IPS-18c (cell line): ENCODE measurements at regions not wholly inside any gene's neighbourhood (a gene's known extent, or its start where the extent isn't known, plus 50 kb on each side); places are given as distances from the start of the nearest gene placed in this dataset.

Experiments
- H3K4me3 ChIP-seq: 2 replicates; pipeline ENCODE4 v1.7.0; 2013; ENCODE audit warnings: low read depth, mild to moderate bottlenecking, low read length, moderate library complexity; ENCODE audit not compliant: insufficient read depth
- H3K9me3 ChIP-seq: one replicate; pipeline ENCODE4 v1.6.1; 2013; ENCODE audit warnings: mild to moderate bottlenecking, low read length, moderate library complexity; ENCODE audit not compliant: control insufficient read depth, insufficient read depth

DNA sequence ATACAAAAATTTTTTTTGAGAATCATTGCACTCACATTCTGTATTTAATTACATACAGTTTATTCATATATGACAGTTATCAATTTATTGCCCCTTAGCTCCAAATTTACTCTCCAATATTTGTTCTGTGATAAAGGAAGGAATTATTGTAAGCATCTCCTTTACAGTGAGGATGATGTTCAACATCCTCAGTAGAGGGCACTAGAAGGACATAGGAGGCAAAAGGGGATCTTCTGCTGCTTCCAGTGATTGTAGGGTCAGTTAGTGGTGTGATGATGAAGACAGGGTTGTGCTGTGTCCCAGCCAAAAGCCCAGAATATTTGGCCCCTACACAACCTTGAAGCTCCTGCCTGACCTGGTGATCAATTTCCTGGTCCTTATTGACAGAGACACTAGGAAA, 89.9 kb upstream of the DCBLD2 start:
- Histone ChIP-seq H3K4me3 (no peak overlapping the region), H3K9me3 (no peaks in the 10 kb centered on the region)

DNA sequence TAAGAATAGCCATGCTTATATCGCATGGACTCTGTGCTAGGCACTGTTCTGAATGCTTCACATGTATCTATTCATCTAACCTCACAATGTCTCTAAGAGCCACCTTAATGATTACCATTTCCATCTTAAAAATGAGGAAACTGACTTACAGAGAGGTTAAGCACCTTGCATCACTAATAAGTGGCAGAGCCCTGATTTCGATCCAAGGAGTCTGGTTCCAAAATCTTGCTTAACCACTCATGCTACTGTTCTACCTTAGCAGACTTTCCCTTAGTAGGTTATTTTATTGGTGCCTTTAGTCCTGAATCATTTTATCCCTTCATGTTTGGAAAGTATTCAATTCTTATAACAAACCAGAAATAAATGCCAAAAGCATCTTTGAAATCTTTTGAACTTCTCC, 89.2 kb upstream of the DCBLD2 start:
- Histone ChIP-seq H3K4me3 (no peak overlapping the region), H3K9me3 (no peaks in the 10 kb centered on the region)

DNA sequence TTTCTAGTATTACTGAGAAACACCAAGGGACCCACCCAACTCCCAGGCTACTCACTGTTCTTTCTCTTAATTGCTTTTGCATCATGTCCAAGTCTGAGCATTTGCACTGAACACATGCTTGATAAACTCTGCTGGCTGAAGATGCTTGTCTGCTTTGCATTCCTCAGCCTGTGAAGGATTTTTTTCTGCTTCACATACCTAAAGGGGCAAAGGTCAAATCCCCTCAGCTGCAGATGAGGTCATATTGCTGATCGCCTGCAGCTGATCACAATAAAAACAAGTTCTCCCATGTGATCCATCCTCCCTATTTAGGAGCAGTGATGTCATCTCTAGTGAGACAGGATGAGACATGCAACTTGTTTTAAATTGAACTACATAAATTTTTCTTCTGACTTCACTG, 84.6 kb upstream of the DCBLD2 start:
- H3K4me3 ChIP-seq, result no peak overlapping the region
- no peaks in the 10 kb centered on the region for H3K9me3 ChIP-seq

DNA sequence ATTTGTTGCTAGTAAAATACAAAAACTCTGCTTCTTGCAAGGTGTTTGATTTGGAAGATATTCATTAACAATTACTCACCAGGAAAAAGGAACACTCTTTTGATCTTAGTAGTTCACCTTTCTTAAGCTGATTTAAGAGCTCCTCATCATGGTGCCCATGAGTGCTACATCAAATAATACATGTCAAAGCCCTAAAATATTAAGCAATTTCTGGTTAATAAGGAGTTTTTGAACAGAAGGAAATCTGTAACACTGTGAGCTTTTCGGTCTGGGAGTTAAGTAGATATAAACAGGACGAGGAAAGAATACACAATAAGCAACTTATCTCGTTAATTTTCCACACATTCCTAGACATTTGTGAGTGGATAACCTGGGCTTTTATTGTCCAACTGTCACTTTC, 83.9 kb upstream of the DCBLD2 start:
- no peaks in the 10 kb centered on the region for H3K9me3 ChIP-seq
- no peak overlapping the region for H3K4me3 ChIP-seq

DNA sequence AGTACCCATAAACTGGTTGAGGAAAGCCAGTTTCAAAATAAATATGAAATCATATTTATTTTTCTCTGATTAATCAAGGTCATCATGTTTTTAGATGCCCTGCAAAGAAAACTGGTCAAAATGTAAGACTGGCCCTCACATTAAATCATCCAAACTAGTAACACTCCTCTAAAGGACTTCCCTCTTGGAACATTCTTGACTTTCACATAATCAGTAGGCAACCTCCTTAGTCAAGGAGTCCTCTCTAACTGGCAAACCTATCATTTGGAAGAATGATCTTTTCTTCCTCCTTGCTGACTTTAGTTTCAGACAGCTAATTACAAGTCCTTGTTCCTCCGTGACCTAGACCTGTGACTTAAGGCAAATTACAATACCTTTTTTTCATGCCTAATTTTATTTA, 82.5 kb upstream of the DCBLD2 start:
- H3K9me3 ChIP-seq, result no peaks in the 10 kb centered on the region
- no peak overlapping the region for H3K4me3 ChIP-seq

DNA sequence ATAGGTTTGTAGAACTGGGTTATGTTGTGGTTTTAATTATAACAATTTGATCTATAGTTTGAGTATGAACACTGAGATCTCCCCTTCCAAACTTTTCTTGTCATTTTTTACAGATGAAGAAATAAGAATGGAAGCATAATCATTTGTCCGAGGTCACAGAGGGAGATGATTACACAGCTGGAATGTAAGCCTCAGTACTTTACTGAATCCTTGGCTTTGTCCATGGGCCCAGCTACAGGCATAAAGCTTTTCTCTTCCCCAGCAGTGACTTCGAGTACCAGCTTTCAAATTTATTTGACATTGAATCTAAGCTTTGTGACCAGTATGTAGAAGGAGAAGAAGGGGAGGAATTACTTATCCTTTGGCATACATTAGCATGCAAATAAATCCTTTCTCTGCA, 80.9 kb upstream of the DCBLD2 start:
- Histone ChIP-seq H3K9me3 (no peaks in the 10 kb centered on the region), H3K4me3 (no peak overlapping the region)

DNA sequence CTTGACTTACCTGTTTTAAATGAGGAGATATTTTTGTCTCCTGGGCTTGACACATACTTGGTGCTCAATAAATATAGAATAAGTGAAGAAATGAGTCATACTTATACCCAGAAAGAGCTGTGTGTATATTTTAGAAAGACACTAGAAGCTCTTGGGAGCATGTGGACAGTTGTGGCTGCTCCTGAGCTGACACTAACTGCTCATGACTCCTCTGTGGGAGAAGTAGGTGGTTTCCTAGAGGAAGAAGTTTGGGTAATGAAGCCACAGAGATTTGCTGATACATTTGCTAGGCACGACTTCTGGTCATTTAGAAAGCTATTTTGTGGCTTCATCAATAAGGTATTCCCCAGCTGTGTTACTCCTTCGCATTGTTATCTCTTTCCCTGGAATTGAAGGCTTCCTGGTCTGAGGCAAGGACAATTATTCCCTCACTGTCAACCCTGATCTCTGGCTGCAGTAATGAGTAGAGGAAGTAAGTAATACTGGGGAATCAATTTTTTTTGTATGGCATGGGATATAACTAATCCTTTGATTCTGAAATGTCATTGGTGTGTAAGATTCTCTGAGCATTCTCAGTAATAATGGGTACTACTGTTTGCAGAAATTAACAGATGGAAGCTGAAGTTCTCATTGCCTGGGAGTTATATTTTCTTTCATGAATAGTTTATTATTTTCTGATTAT, 79.6 kb upstream of the DCBLD2 start:
- no peak overlapping the region for H3K4me3 ChIP-seq

DNA sequence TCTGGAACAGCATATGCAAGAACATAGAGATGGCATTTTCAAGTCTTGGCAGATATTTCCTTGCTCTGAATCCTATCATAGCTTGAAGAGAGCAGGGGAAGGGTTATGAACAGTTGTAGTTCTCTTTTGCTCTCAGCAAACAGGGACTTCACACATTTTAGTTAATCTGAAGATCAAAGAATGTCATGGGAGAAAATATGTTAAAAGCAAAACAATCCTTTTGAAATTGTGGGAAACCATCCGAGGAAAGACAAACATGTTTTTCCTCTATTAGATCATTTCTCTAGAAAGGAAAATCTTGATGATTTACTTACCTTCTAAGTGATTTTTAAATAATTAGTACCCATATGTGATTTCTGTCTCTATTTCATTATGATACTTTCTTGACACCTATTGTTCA, 77.8 kb upstream of the DCBLD2 start:
- Histone ChIP-seq H3K9me3 (no peaks in the 10 kb centered on the region), H3K4me3 (no peak overlapping the region)

More for the DNA sequence above, 79.6 kb upstream of the DCBLD2 start:
- H3K9me3 ChIP-seq, result no peaks in the 10 kb centered on the region

DNA sequence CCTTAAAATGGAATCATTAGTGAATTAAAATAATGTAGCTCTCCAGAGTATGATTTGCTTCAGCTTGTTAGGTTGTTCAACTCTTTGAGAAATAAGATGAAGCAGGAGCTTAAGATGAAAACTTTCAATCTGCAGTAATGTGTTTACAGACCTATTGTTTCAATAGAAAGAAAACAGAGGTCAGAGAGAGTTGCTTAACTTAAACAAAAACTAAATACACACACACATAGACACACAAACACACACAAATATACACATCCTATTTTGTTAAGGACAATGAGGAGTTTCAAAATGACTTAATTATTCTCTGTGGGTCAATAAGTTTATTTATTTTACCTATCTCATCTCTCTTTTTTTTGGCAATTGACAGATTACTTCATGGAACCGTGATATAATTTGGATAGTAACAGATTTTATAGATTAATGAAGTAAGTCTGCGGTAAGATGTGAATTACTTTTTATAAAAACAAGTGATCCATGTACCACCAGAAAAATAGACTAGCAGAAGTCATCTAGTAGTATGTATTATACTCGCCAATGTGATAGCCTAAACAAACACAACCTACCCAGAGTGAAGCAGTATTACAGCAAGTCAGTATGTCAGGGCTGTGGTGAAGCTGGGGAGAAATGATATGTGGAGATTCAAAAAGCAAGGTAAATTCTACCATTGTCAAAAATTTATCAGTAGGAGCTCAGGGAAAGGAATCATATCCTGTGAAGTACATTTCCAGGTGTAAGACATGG, 76.7 kb upstream of the DCBLD2 start:
- H3K9me3 ChIP-seq, result no peaks in the 10 kb centered on the region
- no peak overlapping the region for H3K4me3 ChIP-seq

DNA sequence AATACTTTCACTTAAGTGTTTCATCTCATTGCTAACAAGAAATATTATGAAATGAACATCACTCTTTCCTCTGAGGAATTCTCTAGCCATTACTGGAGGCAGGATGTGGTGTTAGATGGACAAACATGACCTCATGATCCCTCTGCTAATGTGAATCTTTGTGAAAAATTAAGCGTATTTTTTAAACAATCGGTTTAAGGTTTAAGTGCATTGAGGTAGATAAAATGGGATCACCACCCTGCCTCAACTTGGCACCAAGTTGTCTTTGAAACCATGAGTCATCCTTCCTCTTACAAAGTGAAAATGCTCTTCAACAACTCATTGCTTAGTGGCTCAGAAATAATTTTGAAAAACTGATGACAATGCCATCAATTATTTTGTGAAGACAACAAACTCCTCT, 76.0 kb upstream of the DCBLD2 start:
- Histone ChIP-seq H3K4me3 (no peak overlapping the region), H3K9me3 (no peaks in the 10 kb centered on the region)

DNA sequence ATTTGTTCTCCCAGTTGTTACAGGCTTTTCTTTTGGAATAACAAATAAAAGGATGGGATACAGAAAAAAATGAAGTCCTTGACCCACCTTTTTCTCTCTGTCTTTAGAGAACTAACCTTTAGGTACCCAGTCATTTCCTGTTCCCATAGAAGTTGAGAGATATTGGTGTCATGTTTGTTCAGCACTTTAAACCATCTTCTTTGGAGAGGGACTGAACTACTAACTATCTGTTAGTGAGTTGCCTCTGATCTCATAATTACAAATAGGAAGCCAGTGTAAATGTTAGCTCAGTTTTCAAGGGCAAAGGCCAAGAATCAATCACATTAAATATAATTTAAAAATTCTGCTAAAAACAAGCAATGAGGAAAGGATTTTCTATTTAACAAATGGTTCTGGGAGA, 72.9 kb upstream of the DCBLD2 start:
- no peaks in the 10 kb centered on the region for H3K9me3 ChIP-seq
- no peak overlapping the region for H3K4me3 ChIP-seq

DNA sequence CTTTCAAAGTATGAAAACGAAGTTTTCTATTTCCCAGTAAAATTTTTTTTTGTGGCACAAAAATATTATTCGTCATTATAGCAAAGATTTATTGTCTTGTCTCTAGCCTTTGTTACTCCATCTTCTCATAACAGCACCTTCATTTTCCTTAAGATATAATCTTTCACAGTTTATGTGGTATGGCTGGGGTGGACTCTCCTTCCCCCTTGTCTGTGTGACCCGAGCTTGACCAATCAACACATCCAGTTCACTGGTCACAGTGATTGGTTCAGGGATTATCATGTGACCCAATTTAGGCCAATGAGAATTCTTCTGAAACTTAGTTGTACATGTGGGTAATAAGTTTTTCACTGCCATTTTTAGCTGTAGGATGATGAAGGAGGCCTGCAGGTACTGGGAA, 71.2 kb upstream of the DCBLD2 start:
- no peak overlapping the region for H3K4me3 ChIP-seq
- no peaks in the 10 kb centered on the region for H3K9me3 ChIP-seq

DNA sequence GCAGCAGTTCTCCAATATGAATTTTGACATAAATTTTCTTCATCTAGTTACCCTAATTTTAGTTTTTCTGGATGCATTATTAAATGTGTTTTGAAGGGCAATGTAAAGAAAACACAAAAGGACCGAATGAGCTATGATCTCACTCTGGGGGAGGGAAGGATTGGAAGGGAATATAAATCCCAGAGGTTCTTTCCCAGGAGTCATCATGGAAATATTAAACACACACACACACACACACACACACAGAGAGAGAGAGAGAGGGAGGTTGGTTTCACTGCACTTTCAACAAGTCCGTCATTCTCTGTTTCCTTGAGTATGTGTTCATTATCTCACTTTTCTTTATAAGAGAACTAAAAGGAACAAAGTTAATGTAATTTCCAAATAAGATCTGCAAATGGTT, 70.7 kb upstream of the DCBLD2 start:
- no peaks in the 10 kb centered on the region for H3K9me3 ChIP-seq
- no peak overlapping the region for H3K4me3 ChIP-seq

DNA sequence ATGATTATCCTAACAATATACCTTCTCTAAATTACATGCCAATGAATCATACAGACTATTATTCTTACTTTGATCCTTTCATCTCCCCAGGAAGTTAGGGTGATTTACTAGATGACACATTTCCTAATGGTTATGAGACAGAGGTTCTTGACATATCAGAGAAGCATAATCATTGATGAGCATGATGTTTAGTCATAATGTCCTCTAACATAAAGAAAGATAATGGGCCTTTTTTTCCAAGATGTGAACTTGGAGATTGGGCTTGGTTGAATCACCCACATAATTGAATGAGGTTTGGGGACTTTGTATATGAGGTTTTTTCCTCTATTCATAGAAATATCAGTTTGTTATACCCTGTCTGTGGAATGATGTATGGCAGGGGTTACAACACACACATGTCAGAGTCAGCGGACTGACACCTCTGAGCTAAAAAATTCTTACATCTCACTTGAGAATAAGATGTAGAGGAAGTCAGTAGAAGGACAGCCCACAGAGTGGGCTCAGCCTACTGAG, 69.7 kb upstream of the DCBLD2 start:
- Histone ChIP-seq H3K9me3 (no peaks in the 10 kb centered on the region), H3K4me3 (no peak overlapping the region)

DNA sequence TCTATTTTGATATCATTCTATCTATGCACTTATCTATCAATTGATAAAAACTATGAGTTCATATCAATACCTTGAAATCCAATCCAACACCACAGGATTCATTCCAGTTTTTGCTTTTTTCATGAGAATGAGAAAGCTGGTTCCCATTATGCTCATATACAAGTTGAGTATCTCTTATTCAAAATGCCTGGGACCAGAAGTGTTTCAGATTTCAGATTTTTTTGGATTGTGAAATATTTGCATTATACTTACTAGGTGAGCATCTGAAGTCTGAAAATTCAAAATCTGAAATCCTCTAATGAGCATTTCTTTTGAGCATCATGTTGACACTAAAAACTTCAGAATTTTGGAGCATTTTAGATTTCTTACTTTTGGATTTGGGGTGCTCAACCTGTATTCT, 67.8 kb upstream of the DCBLD2 start:
- Histone ChIP-seq H3K9me3 (no peaks in the 10 kb centered on the region), H3K4me3 (no peak overlapping the region)

DNA sequence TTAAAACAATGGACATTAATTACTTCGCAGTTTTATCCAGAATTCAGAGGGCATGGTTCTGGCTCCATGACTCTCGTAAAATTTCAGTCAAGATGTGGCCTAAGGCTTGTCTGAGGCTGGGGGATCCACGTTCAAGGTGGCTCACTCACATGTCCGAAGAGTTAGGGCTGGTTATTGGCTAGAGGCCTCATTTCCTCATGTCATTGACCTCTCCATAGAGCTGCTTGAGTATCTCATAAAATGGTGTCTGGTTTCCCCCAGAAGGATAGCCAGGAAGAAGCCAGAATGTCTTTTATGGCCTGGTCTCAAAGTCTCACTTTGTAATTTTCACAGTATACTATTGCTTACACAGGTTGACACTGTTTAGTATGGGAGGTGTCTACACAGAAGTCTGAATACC, 67.3 kb upstream of the DCBLD2 start:
- H3K9me3 ChIP-seq, result no peaks in the 10 kb centered on the region
- H3K4me3 ChIP-seq, result no peak overlapping the region

DNA sequence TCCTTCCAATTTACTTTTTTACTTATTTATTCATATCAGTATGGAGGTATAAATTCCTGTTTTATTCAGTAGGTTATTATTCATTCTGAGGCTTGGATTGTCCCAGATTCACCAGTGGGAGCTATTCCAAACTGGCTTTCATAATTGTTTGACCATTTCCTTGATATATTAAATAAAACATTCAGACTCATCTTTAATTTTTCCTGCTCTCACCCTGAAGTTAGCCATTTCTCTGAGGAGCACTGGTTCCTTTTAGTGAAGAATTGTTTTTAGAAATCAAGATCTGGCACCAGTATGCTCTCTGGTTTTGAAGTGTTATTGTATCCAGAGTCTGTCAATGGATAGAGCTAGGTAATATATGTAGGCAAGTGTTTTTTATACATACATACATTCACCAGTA, 66.9 kb upstream of the DCBLD2 start:
- Histone ChIP-seq H3K9me3 (no peaks in the 10 kb centered on the region), H3K4me3 (no peak overlapping the region)

DNA sequence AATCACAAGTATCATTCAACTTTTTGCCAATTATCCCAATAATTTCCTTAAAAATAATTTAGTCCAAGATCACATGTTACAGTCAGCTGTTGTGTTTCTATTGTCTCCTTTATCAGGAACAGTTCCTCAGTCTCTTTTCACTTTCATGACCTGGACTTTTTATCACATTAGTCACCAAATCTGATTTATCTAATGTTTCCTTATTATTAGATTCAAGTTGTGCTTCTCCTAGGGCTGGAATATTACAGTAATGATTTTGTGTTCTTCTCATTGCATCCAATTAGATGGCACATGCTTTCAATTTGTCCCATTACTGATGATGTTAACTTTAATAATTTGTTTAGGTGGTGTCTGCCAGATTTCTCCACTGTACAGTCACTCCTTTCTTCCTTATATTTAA, 66.3 kb upstream of the DCBLD2 start:
- no peaks in the 10 kb centered on the region for H3K9me3 ChIP-seq
- no peak overlapping the region for H3K4me3 ChIP-seq
